ENCODE measurements at regions not wholly inside any gene's neighbourhood (a gene's known extent, or its start where the extent isn't known, plus 50 kb on each side); places are given as distances from the start of the nearest gene placed in this dataset.

GRCh38 chr12:105978686-105979085, 160.1 kb downstream of the NUAK1 start:
- H3K4me3 ChIP-seq (ENCODE audit: insufficient read depth in 1 of 2, low read depth in 1 of 2, low read length in 2 of 2), result no peak overlapping the region
- peak overlapping the region; percentile 18 to 52 for H3K18ac ChIP-seq (ENCODE audit: low read depth in 1 of 2, low read length in 2 of 2)
- H4K91ac ChIP-seq (ENCODE audit: low read length), result no peak overlapping the region
- no peak overlapping the region for H2AFZ ChIP-seq (ENCODE audit: low read depth, low read length)
- peaks cover 0 to 3% of the 10 kb centered on the region in 2 experiments for H3K27me3 ChIP-seq (ENCODE audit: control insufficient read depth in 1 of 2, insufficient read depth in 1 of 2, low read length in 2 of 2)
- peaks cover 8% of the 10 kb centered on the region for H3K4me1 ChIP-seq (ENCODE audit: control insufficient read depth, insufficient read depth, low read depth, low read length)
- no peak overlapping the region for H3K9ac ChIP-seq (ENCODE audit: low read length)
- peak overlapping the region; percentile 53 for H2BK5ac ChIP-seq (ENCODE audit: low read depth, low read length, poor library complexity, severe bottlenecking)
- no peak overlapping the region for H3K23ac ChIP-seq (ENCODE audit: low read length in 2 of 2)
- H2AK5ac ChIP-seq (ENCODE audit: low read length, severe bottlenecking), result no peak overlapping the region
- no peak overlapping the region for H4K8ac ChIP-seq (ENCODE audit: low read length)
- DNase-seq, result peak; percentile 43
- peak overlapping the region; percentile 27 to 33 for H2BK12ac ChIP-seq (ENCODE audit: low read length in 2 of 2)
- H2BK15ac ChIP-seq (ENCODE audit: low read depth, poor library complexity, severe bottlenecking), result peak overlapping the region; percentile 19
- no peaks in the 10 kb centered on the region for H3K36me3 ChIP-seq (ENCODE audit: control insufficient read depth in 1 of 2, insufficient read depth in 2 of 2, low read depth in 1 of 2, low read length in 2 of 2)
- H3K4ac ChIP-seq (ENCODE audit: low read depth in 1 of 2, low read length in 2 of 2), result no peak overlapping the region
- WGBS, result 33% methylated on average over 3 of the region's 3 CpGs
- peak overlapping the region; percentile 66 for H3K27ac ChIP-seq (ENCODE audit: low read length, poor library complexity, severe bottlenecking)
- H3K79me1 ChIP-seq (replicated peaks; ENCODE audit: low read length, poor library complexity, severe bottlenecking), result no peaks in the 10 kb centered on the region
- no peak overlapping the region for H2BK120ac ChIP-seq (ENCODE audit: low read depth, low read length)
- no peaks in the 10 kb centered on the region for H3K9me3 ChIP-seq (ENCODE audit: control insufficient read depth, low read length)
- H3K14ac ChIP-seq (ENCODE audit: low read length in 2 of 2), result no peak overlapping the region
- no peak overlapping the region for H3K4me2 ChIP-seq (ENCODE audit: low read length, poor library complexity, severe bottlenecking)

GRCh38 chr12:105980085-105980484, 158.7 kb downstream of the NUAK1 start:
- WGBS, result no CpG with 5 or more reads among the region's 1 CpG
- Histone ChIP-seq H3K27me3 (ENCODE audit: control insufficient read depth in 1 of 2, insufficient read depth in 1 of 2, low read length in 2 of 2) (peaks cover 0 to 2% of the 10 kb centered on the region in 2 experiments), H2BK5ac (ENCODE audit: low read depth, low read length, poor library complexity, severe bottlenecking) (no peak overlapping the region)

GRCh38 chr12:105980533-105980932, 158.2 kb downstream of the NUAK1 start:
- Histone ChIP-seq H2AK5ac (ENCODE audit: low read length, severe bottlenecking) (peak overlapping the region; percentile 71), H3K9ac (ENCODE audit: low read length) (no peak overlapping the region), H3K23ac (ENCODE audit: low read length in 2 of 2) (no peak overlapping the region), H3K4me2 (ENCODE audit: low read length, poor library complexity, severe bottlenecking) (no peak overlapping the region), H2BK12ac (ENCODE audit: low read length in 2 of 2) (peak overlapping the region; percentile 12 to 80), H3K4ac (ENCODE audit: low read depth in 1 of 2, low read length in 2 of 2) (no peak overlapping the region), H2BK15ac (ENCODE audit: low read depth, poor library complexity, severe bottlenecking) (peak overlapping the region; percentile 17), H3K36me3 (ENCODE audit: control insufficient read depth in 1 of 2, insufficient read depth in 2 of 2, low read depth in 1 of 2, low read length in 2 of 2) (no peaks in the 10 kb centered on the region), H4K91ac (ENCODE audit: low read length) (no peak overlapping the region), H3K14ac (ENCODE audit: low read length in 2 of 2) (no peak overlapping the region), H2BK120ac (ENCODE audit: low read depth, low read length) (no peak overlapping the region), H3K9me3 (ENCODE audit: control insufficient read depth, low read length) (no peaks in the 10 kb centered on the region), H3K18ac (ENCODE audit: low read depth in 1 of 2, low read length in 2 of 2) (peak overlapping the region in 1 of 2 experiments; percentile 56), H3K27me3 (ENCODE audit: control insufficient read depth in 1 of 2, insufficient read depth in 1 of 2, low read length in 2 of 2) (peaks cover 0 to 2% of the 10 kb centered on the region in 2 experiments), H2AFZ (ENCODE audit: low read depth, low read length) (no peak overlapping the region), H3K4me1 (ENCODE audit: control insufficient read depth, insufficient read depth, low read depth, low read length) (peaks cover 10% of the 10 kb centered on the region), H3K79me1 (replicated peaks; ENCODE audit: low read length, poor library complexity, severe bottlenecking) (no peaks in the 10 kb centered on the region), H2BK5ac (ENCODE audit: low read depth, low read length, poor library complexity, severe bottlenecking) (no peak overlapping the region), H4K8ac (ENCODE audit: low read length) (no peak overlapping the region), H3K4me3 (ENCODE audit: insufficient read depth in 1 of 2, low read depth in 1 of 2, low read length in 2 of 2) (no peak overlapping the region), H3K27ac (ENCODE audit: low read length, poor library complexity, severe bottlenecking) (no peak overlapping the region)
- WGBS, result 94% methylated on average over 5 of the region's 5 CpGs
- DNase-seq, result no peak

More at GRCh38 chr12:105980085-105980484, 158.7 kb downstream of the NUAK1 start:
- no peak overlapping the region for H2AFZ ChIP-seq (ENCODE audit: low read depth, low read length)
- H3K9me3 ChIP-seq (ENCODE audit: control insufficient read depth, low read length), result no peaks in the 10 kb centered on the region
- no peak overlapping the region for H4K8ac ChIP-seq (ENCODE audit: low read length)
- H2BK15ac ChIP-seq (ENCODE audit: low read depth, poor library complexity, severe bottlenecking), result no peak overlapping the region
- H4K91ac ChIP-seq (ENCODE audit: low read length), result no peak overlapping the region
- DNase-seq, result no peak
- no peak overlapping the region for H3K4ac ChIP-seq (ENCODE audit: low read depth in 1 of 2, low read length in 2 of 2)
- no peak overlapping the region for H3K4me2 ChIP-seq (ENCODE audit: low read length, poor library complexity, severe bottlenecking)
- H3K27ac ChIP-seq (ENCODE audit: low read length, poor library complexity, severe bottlenecking), result no peak overlapping the region
- H3K14ac ChIP-seq (ENCODE audit: low read length in 2 of 2), result no peak overlapping the region
- H3K79me1 ChIP-seq (replicated peaks; ENCODE audit: low read length, poor library complexity, severe bottlenecking), result no peaks in the 10 kb centered on the region
- H2BK12ac ChIP-seq (ENCODE audit: low read length in 2 of 2), result peak overlapping the region in 1 of 2 experiments; percentile 14
- no peak overlapping the region for H2AK5ac ChIP-seq (ENCODE audit: low read length, severe bottlenecking)
- H3K4me1 ChIP-seq (ENCODE audit: control insufficient read depth, insufficient read depth, low read depth, low read length), result peaks cover 10% of the 10 kb centered on the region
- no peak overlapping the region for H3K4me3 ChIP-seq (ENCODE audit: insufficient read depth in 1 of 2, low read depth in 1 of 2, low read length in 2 of 2)
- peak overlapping the region in 1 of 2 experiments; percentile 5 for H3K18ac ChIP-seq (ENCODE audit: low read depth in 1 of 2, low read length in 2 of 2)
- no peak overlapping the region for H2BK120ac ChIP-seq (ENCODE audit: low read depth, low read length)
- H3K23ac ChIP-seq (ENCODE audit: low read length in 2 of 2), result no peak overlapping the region
- H3K9ac ChIP-seq (ENCODE audit: low read length), result no peak overlapping the region
- no peaks in the 10 kb centered on the region for H3K36me3 ChIP-seq (ENCODE audit: control insufficient read depth in 1 of 2, insufficient read depth in 2 of 2, low read depth in 1 of 2, low read length in 2 of 2)

- H4K91ac ChIP-seq (ENCODE audit: low read length), result no peak overlapping the region
- WGBS, result 22% methylated on average over 6 of the region's 6 CpGs
- no peak overlapping the region for H2BK15ac ChIP-seq (ENCODE audit: low read depth, poor library complexity, severe bottlenecking)
- no peak overlapping the region for H2BK5ac ChIP-seq (ENCODE audit: low read depth, low read length, poor library complexity, severe bottlenecking)
- H3K18ac ChIP-seq (ENCODE audit: low read depth in 1 of 2, low read length in 2 of 2), result peak overlapping the region; percentile 37 to 85
- no peak overlapping the region for H3K27ac ChIP-seq (ENCODE audit: low read length, poor library complexity, severe bottlenecking)
- H3K4me2 ChIP-seq (ENCODE audit: low read length, poor library complexity, severe bottlenecking), result no peak overlapping the region
- no peaks in the 10 kb centered on the region for H3K79me1 ChIP-seq (replicated peaks; ENCODE audit: low read length, poor library complexity, severe bottlenecking)
- no peak overlapping the region for H2AFZ ChIP-seq (ENCODE audit: low read depth, low read length)
- H3K14ac ChIP-seq (ENCODE audit: low read length in 2 of 2), result no peak overlapping the region
- H3K4me3 ChIP-seq (ENCODE audit: insufficient read depth in 1 of 2, low read depth in 1 of 2, low read length in 2 of 2), result no peak overlapping the region
- H4K8ac ChIP-seq (ENCODE audit: low read length), result peak overlapping the region; percentile 35
- H3K27me3 ChIP-seq (ENCODE audit: control insufficient read depth in 1 of 2, insufficient read depth in 1 of 2, low read length in 2 of 2), result peaks cover 0 to 2% of the 10 kb centered on the region in 2 experiments
- H3K36me3 ChIP-seq (ENCODE audit: control insufficient read depth in 1 of 2, insufficient read depth in 2 of 2, low read depth in 1 of 2, low read length in 2 of 2), result no peaks in the 10 kb centered on the region
- peak; percentile 70 for DNase-seq
- H3K9ac ChIP-seq (ENCODE audit: low read length), result no peak overlapping the region
- H3K23ac ChIP-seq (ENCODE audit: low read length in 2 of 2), result no peak overlapping the region
- peak overlapping the region in 1 of 2 experiments; percentile 79 for H2BK12ac ChIP-seq (ENCODE audit: low read length in 2 of 2)
- H2BK120ac ChIP-seq (ENCODE audit: low read depth, low read length), result no peak overlapping the region
- peaks cover 10% of the 10 kb centered on the region for H3K4me1 ChIP-seq (ENCODE audit: control insufficient read depth, insufficient read depth, low read depth, low read length)
- peak overlapping the region; percentile 38 for H2AK5ac ChIP-seq (ENCODE audit: low read length, severe bottlenecking)
- no peak overlapping the region for H3K4ac ChIP-seq (ENCODE audit: low read depth in 1 of 2, low read length in 2 of 2)
- H3K9me3 ChIP-seq (ENCODE audit: control insufficient read depth, low read length), result no peaks in the 10 kb centered on the region
These were observed 156.7 kb downstream of the NUAK1 start for GRCh38 chr12:105982022-105982421.

All from mesenchymal stem cell (in vitro differentiated cells and primary cell).